Common myeloid progenitor, CD34-positive (primary cell): ENCODE measurements at regions not wholly inside any gene's neighbourhood (a gene's known extent, or its start where the extent isn't known, plus 50 kb on each side); places are given as distances from the start of the nearest gene placed in this dataset.
"Not testable (repeated sequence)": the region's sequence is repeated elsewhere in the genome, so short reads cannot be mapped to it uniquely, and the experiment has no call there.

ENCODE experiments used
- CTCF ChIA-PET: fragments of 350-600 bp; sonication (Branson Sonifier 250); formaldehyde crosslinking; loops from one replicate; lab custom pipeline; 2021; ENCODE audit warnings: antibody characterized with exemption; lab: Charles Lee
- POLR2A ChIA-PET: fragments of 350-600 bp; sonication (Branson Sonifier 250); formaldehyde crosslinking; loops from one replicate; lab custom pipeline; 2021; ENCODE audit warnings: antibody characterized with exemption; lab: Charles Lee
- DNase-seq, 3 donors: peaks; one replicate each; pipeline versions ENCODE4 v3.0.0 to v3.0.0-alpha.2; 2013
- H3K27ac ChIP-seq, 2 experiments: 1 replicate in 1 of 2; 2 replicates in 1 of 2; pipeline ENCODE4 v1.7.0; 2013; ENCODE audit warnings: inconsistent platforms in 2 of 2, low read length in 2 of 2, mild to moderate bottlenecking in 2 of 2, low read depth in 1 of 2, moderate library complexity in 1 of 2; ENCODE audit not compliant: severe bottlenecking in 2 of 2, insufficient read depth in 1 of 2, poor library complexity in 1 of 2
- H3K27me3 ChIP-seq, 5 experiments: replicated peaks in 2 of 5; 1 replicate in 3 of 5; 2 replicates in 2 of 5; pipeline versions ENCODE4 v1.6.1 to v1.7.0; 2013; ENCODE audit warnings: low read length in 4 of 5, mild to moderate bottlenecking in 2 of 5, moderate library complexity in 2 of 5, inconsistent platforms in 1 of 5; ENCODE audit not compliant: insufficient read depth in 5 of 5, control insufficient read depth in 4 of 5
- H3K36me3 ChIP-seq, 4 experiments: 1 replicate in 2 of 4; 2 replicates in 2 of 4; pipeline versions ENCODE4 v1.6.1 to v1.7.0; 2013; ENCODE audit warnings: low read length in 3 of 4, control low read depth in 1 of 4, mild to moderate bottlenecking in 1 of 4; ENCODE audit not compliant: control insufficient read depth in 4 of 4, insufficient read depth in 4 of 4
- H3K4me1 ChIP-seq, 4 experiments: 1 replicate in 3 of 4; 2 replicates in 1 of 4; pipeline versions ENCODE4 v1.6.1 to v1.7.1; 2013; ENCODE audit warnings: low read length in 3 of 4, mild to moderate bottlenecking in 3 of 4, control low read depth in 1 of 4, inconsistent platforms in 1 of 4, moderate library complexity in 1 of 4; ENCODE audit not compliant: control insufficient read depth in 4 of 4, insufficient read depth in 4 of 4; ENCODE audit errors: control extremely low read depth in 1 of 4
- H3K4me3 ChIP-seq, 7 experiments: 1 replicate in 4 of 7; 2 replicates in 3 of 7; pipeline versions ENCODE4 v1.5.1 to v1.7.0; 2013; ENCODE audit warnings: mild to moderate bottlenecking in 7 of 7, low read length in 6 of 7, moderate library complexity in 6 of 7, inconsistent platforms in 2 of 7, low read depth in 2 of 7, control low read depth in 1 of 7; ENCODE audit not compliant: insufficient read depth in 4 of 7, control insufficient read depth in 1 of 7; ENCODE audit errors: extremely low read depth in 1 of 7
- H3K9me3 ChIP-seq, 5 experiments: 1 replicate in 4 of 5; 2 replicates in 1 of 5; pipeline versions ENCODE4 v1.6.1 to v1.7.1; 2013; ENCODE audit warnings: low read length in 4 of 5, mild to moderate bottlenecking in 2 of 5, inconsistent platforms in 1 of 5, low read depth in 1 of 5, moderate library complexity in 1 of 5; ENCODE audit not compliant: control insufficient read depth in 4 of 5, insufficient read depth in 2 of 5; ENCODE audit errors: control extremely low read depth in 1 of 5
- WGBS: methylation state at CpG from one replicate; pipeline ENCODE4 v1.1.5; 2013; ENCODE audit not compliant: insufficient coverage; 5-methylcytosine and 5-hydroxymethylcytosine counted together

- H3K36me3 ChIP-seq = no peaks in the 10 kb centered on the region
- ChIA-PET CTCF (no interaction called here), POLR2A (no interaction called here)
- no peaks in the 10 kb centered on the region for H3K27me3 ChIP-seq
- H3K4me3 ChIP-seq = no peak overlapping the region
- H3K4me1 ChIP-seq = no peaks in the 10 kb centered on the region
- DNase-seq = peak; percentile 2 to 53 (median 24)
- 25% methylated on average over 2 of the region's 3 CpGs for WGBS
- H3K27ac ChIP-seq = no peak overlapping the region
- peaks cover 0 to 1% (median 0%) of the 10 kb centered on the region in 5 experiments for H3K9me3 ChIP-seq
Measured at GRCh38 chrX:97909245-97909644, 1025.5 kb downstream of the RPA4 start.

DNA sequence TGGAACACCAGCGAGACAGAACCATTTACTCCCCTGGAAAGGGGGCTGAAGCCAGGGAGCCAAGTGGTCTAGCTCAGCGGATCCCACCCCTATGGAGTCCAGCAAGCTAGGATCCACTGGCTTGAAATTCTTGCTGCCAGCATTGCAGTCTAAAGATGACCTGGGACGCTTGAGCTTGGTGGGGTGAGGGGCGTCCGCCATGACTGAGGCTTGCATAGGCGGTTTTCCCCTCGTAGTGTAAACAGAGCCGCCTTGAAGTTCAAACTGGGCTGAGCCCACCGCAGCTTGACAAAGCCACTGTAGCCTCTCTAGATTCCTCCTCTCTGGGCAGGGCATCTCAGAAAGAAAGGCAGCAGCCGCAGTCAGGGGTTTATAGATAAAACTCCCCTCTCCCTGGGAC is 1031.7 kb downstream of the RPA4 start:
- H3K36me3 ChIP-seq, POLR2A ChIA-PET, H3K9me3 ChIP-seq, H3K4me1 ChIP-seq, H3K27me3 ChIP-seq, H3K27ac ChIP-seq, H3K4me3 ChIP-seq, DNase-seq, CTCF ChIA-PET: not testable (repeated sequence)
- 92% methylated on average over 8 of the region's 10 CpGs for WGBS

- H3K4me3 ChIP-seq, DNase-seq, H3K36me3 ChIP-seq, POLR2A ChIA-PET, H3K27ac ChIP-seq, H3K9me3 ChIP-seq, H3K27me3 ChIP-seq, CTCF ChIA-PET, H3K4me1 ChIP-seq: not testable (repeated sequence)
- WGBS = 86% methylated on average over 8 of the region's 8 CpGs
Measured at GRCh38 chrX:97921223-97921622, 1037.5 kb downstream of the RPA4 start.

GRCh38 chrX:97931586-97931985 is 1047.9 kb downstream of the RPA4 start:
- POLR2A ChIA-PET = no interaction called here

GRCh38 chrX:97936296-97936695 is 1052.6 kb downstream of the RPA4 start:
- H3K27me3 ChIP-seq = peaks cover 0 to 2% (median 0%) of the 10 kb centered on the region in 5 experiments
- ChIA-PET POLR2A (no interaction called here), CTCF (no interaction called here)
- no peaks in the 10 kb centered on the region for H3K9me3 ChIP-seq
- DNase-seq = no peak
- no peaks in the 10 kb centered on the region for H3K4me1 ChIP-seq
- no peak overlapping the region for H3K27ac ChIP-seq
- H3K4me3 ChIP-seq = no peak overlapping the region
- WGBS = no CpG with 5 or more reads among the region's 1 CpG
- H3K36me3 ChIP-seq = no peaks in the 10 kb centered on the region

More at GRCh38 chrX:97931586-97931985, 1047.9 kb downstream of the RPA4 start:
- Histone ChIP-seq H3K9me3 (no peaks in the 10 kb centered on the region), H3K4me3 (no peak overlapping the region), H3K27ac (no peak overlapping the region), H3K36me3 (no peaks in the 10 kb centered on the region), H3K4me1 (no peaks in the 10 kb centered on the region), H3K27me3 (no peaks in the 10 kb centered on the region)
- CTCF ChIA-PET = no interaction called here
- 83% methylated on average over 2 of the region's 2 CpGs for WGBS
- no peak for DNase-seq

GRCh38 chrX:97938706-97939105 is 1055.0 kb downstream of the RPA4 start:
- no peaks in the 10 kb centered on the region for H3K36me3 ChIP-seq
- H3K4me3 ChIP-seq = no peak overlapping the region
- no peaks in the 10 kb centered on the region for H3K9me3 ChIP-seq
- H3K27me3 ChIP-seq = peaks cover 0 to 2% (median 0%) of the 10 kb centered on the region in 5 experiments
- CTCF ChIA-PET = no interaction called here
- POLR2A ChIA-PET = no interaction called here
- no peak for DNase-seq
- WGBS = no CpG with 5 or more reads among the region's 1 CpG
- H3K27ac ChIP-seq = no peak overlapping the region
- H3K4me1 ChIP-seq = no peaks in the 10 kb centered on the region

DNA sequence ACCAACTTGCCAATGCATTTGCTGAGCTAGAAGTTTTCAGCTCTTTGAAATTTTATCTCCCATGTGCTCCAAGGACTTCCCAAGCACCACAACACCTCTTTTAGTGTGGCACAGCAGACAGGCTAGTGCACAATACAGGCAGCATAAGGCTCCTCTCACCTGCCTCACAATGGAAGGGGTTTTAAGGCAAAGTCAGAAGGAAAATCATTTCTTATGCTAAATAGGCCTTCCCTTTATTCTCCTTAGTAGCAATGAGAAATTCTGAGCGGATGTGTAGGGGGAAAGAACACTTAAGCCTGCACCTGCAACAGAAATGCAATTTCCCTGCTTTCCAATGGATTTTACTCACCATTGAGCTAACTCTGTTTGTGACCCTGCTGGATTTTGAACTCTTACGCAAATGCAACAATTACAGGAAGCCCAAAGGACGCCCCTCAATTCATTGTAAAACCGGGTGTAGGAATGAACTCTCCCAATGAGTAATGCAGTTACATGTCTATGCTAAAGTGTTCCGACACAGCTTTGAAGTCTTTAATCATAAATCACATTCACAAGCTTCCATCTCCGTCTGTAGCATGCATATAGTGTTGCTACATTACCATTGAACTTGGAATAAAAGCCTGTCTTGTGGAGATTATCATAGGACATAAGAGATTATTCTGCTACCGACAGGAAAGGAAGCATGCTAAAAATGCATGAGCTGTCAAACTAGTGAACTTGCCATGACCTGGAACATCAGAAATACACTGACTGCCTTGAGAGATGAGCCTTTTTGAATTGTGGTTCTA is 1084.9 kb downstream of the RPA4 start:
- no peaks in the 10 kb centered on the region for H3K36me3 ChIP-seq
- H3K4me1 ChIP-seq = no peaks in the 10 kb centered on the region
- H3K27ac ChIP-seq = no peak overlapping the region
- H3K27me3 ChIP-seq = no peaks in the 10 kb centered on the region
- 70% methylated on average over 4 of the region's 7 CpGs for WGBS
- POLR2A ChIA-PET = no interaction called here
- no peak for DNase-seq
- H3K9me3 ChIP-seq = no peaks in the 10 kb centered on the region
- CTCF ChIA-PET = no interaction called here
- H3K4me3 ChIP-seq = no peak overlapping the region
